Coronary artery (tissue), 2 donors: ENCODE measurements at regions not wholly inside any gene's neighbourhood (a gene's known extent, or its start where the extent isn't known, plus 50 kb on each side); places are given as distances from the start of the nearest gene placed in this dataset.
A peak's percentile ranks its signal among the peaks of the same experiment; 100 is the strongest.

ENCODE experiments used
- DNase-seq: peaks from one replicate; pipeline ENCODE4 v3.0.0-alpha.2; 2017; ENCODE audit warnings: low spot score
- H3K27ac ChIP-seq, 2 donors: fragments of 200-600 bp; sonication (generic); one replicate each; pipeline ENCODE4 v1.5.1; 2016 to 2019
- H3K4me3 ChIP-seq: fragments of 200-600 bp; sonication (generic); 2 replicates; pipeline ENCODE4 v1.5.1; 2016; ENCODE audit warnings: mild to moderate bottlenecking, moderate library complexity
- CTCF ChIP-seq: fragments of 200-600 bp; sonication (generic); IDR thresholded peaks from one replicate; pipeline ENCODE4 v1.5.1; 2019; ENCODE audit warnings: antibody characterized with exemption

- no peak for DNase-seq
- Histone ChIP-seq H3K27ac (no peak overlapping the region), H3K4me3 (no peak overlapping the region)
- TF ChIP-seq CTCF: no peak
Measured at GRCh38 chr13:79662882-79663281, 181.9 kb downstream of the NDFIP2 start.

GRCh38 chr13:79660361-79660760 lies 179.4 kb downstream of the NDFIP2 start:
- H3K4me3 ChIP-seq: no peak overlapping the region
- H3K27ac ChIP-seq: no peak overlapping the region
- DNase-seq: no peak
- TF ChIP-seq CTCF: no peak

DNA sequence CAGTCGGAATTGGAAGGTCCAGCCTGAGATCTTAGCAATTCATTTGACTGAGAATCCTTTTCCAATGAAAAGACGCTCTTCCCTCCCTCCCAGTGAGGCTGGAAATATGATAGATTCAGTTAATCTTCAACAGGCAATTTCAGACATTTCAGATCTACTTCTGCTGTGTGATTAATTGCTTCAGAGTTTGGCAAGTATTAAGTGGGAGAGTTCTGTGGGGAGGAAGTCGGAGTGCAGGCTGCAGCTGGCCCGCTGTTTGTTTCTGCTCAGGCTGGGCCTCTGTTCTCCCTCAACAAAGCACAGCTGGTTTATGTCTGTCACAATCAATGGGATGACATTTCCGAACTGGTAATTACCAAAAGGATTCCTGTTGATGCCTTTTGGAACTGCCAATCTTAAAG lies 178.2 kb downstream of the NDFIP2 start:
- Histone ChIP-seq H3K4me3 (peak overlapping the region; percentile 16), H3K27ac (peak overlapping the region in 1 of 2 donors; percentile 15)
- DNase-seq: no peak

DNA sequence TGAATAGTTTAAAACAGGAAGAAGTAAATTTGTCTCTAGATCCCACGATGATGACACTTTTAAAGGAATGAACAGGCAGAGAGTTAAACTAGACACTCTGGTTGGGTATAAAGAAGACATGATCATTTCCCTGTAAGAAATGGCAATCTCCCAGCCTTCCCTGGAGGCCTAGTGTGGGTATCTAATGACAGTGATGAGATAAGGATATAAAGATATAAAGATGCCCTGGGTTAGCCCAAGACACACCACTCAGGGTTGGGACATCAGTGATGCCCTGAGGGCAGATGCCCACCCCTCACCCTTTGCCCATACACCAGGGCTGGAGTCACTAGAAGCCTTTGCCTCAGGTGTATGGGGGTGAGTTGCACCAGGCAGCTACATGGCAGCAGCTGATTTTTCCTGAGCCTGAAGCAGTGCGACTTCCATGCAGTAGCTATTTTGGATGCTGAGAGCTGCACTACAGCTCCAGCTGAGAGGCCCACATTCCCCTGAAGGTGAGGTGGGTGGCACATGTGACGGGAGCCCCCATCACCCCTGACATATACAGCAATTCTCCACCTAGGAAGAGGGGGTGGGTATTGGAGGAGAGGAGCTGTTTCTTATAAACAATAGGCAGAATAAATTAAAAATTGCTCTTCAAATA lies 177.5 kb downstream of the NDFIP2 start:
- Histone ChIP-seq H3K27ac (peak overlapping the region in 1 of 2 donors; percentile 15), H3K4me3 (peak overlapping the region; percentile 16)
- no peak for TF ChIP-seq CTCF
- no peak for DNase-seq

More for the DNA sequence above, 178.2 kb downstream of the NDFIP2 start:
- no peak for TF ChIP-seq CTCF

DNA sequence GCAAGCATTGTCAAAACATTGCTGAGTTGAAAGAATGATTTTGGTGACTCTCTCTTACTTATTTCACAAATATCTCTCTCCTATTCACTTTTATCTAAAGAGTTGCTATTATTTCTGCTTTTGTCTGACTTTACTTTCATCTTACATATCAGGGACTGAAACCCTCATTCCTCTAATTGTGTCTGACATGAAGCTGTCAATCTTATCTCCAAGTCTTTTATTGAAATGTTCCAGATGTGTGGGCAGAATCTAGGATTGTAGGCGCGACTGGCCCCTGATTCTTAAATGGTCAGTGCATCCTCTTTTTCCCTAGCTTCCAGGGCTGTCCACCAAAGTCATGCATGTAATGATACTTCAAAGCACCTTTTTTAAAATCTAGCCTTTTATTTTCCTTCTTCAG lies 174.6 kb downstream of the NDFIP2 start:
- no peak overlapping the region for H3K4me3 ChIP-seq
- H3K27ac ChIP-seq: no peak overlapping the region
- TF ChIP-seq CTCF: no peak
- no peak for DNase-seq

GRCh38 chr13:79654520-79654919 lies 173.6 kb downstream of the NDFIP2 start:
- Histone ChIP-seq H3K27ac (no peak overlapping the region), H3K4me3 (no peak overlapping the region)
- no peak for DNase-seq
- TF ChIP-seq CTCF: no peak

DNA sequence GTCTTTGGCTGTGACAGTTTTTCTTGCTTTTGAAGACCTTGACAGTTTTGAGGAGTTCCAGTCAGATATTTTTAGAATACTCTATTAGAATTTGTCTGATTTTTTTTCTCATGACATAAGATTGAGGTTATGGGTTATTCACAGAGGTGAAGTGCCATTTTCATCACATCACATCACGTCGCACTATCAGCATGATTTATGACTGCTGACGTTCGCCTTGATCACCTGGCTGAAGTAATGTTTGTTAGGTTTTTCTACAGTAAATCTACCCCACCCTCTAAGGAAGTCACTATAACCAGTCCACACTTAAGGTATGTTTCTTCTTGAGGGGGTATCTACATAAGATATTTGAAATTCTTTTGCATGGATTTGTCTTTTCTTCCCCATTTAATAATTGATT lies 169.7 kb downstream of the NDFIP2 start:
- no peak for DNase-seq
- no peak overlapping the region for H3K4me3 ChIP-seq
- H3K27ac ChIP-seq: no peak overlapping the region
- TF ChIP-seq CTCF: no peak
